Testis (tissue), 2 donors: ENCODE measurements at regions not wholly inside any gene's neighbourhood (a gene's known extent, or its start where the extent isn't known, plus 50 kb on each side); places are given as distances from the start of the nearest gene placed in this dataset.

Experiments
- DNase-seq: peaks from one replicate; pipeline ENCODE4 v3.0.0-alpha.2; 2019
- H3K27ac ChIP-seq, 2 donors: fragments of 200-600 bp; sonication (generic); one replicate each; pipeline ENCODE4 v1.5.1; 2019
- H3K27me3 ChIP-seq: fragments of 200-600 bp; sonication (generic); one replicate; pipeline ENCODE4 v1.5.1; 2019
- H3K36me3 ChIP-seq: fragments of 200-600 bp; sonication (generic); one replicate; pipeline ENCODE4 v1.5.1; 2017; ENCODE audit warnings: low read depth; ENCODE audit errors: missing control alignments
- H3K4me1 ChIP-seq: fragments of 200-600 bp; sonication (generic); one replicate; pipeline ENCODE4 v1.5.1; 2019
- H3K4me3 ChIP-seq, 2 donors: fragments of 200-600 bp; sonication (generic); one replicate each; pipeline ENCODE4 v1.5.1; 2017 to 2019
- H3K9me3 ChIP-seq: fragments of 200-600 bp; sonication (generic); one replicate; pipeline ENCODE4 v1.5.1; 2017
- POLR2A ChIP-seq: fragments of 450-650 bp; IDR thresholded peaks from one replicate; pipeline ENCODE4 v1.6.1; 2017; ENCODE audit warnings: antibody characterized with exemption, mild to moderate bottlenecking, moderate library complexity
- WGBS, 2 donors: methylation state at CpG; one replicate each; pipeline ENCODE4 v1.1.5; 2018; 5-methylcytosine and 5-hydroxymethylcytosine counted together
- intact Hi-C: fragments of 100-400 bp; cut with DNase I; formaldehyde crosslinking; loops from one replicate; pipeline ENCODE4 v1.15.1; 2023; ENCODE audit warnings: low total_unique reads
- TF ChIP-seq, protein P1 (sequence below), 3 experiments: fragments of 450-650 bp in 2 of 3; fragments of 200-600 bp in 1 of 3; sonication (generic) in 1 of 3; IDR thresholded peaks; one replicate each; pipeline ENCODE4 v1.5.1; 2016 to 2019; ENCODE audit warnings: antibody characterized with exemption in 3 of 3, mild to moderate bottlenecking in 2 of 3, moderate library complexity in 1 of 3

DNA sequence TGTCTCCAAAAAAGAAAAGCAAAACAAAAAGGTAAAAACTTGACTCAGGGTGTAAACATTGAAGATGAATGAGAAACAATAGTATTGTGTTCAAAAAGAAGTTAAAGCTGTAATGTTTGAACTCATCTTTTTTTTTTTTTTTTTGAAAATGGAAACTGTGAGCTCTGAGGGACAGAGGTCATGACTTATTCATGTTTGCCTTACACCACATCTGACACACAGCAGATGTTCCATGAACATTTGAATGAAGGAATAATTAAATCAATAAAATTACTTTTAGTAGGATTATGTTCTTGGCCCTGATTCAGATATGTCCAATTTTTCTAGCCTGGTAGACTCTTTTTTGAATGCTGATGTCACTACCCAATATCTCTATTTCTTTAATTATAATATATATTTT, 95.7 kb upstream of the MED13 start:
- H3K27ac ChIP-seq = no peak overlapping the region
- no peaks in the 10 kb centered on the region for H3K4me1 ChIP-seq
- no peak overlapping the region for H3K4me3 ChIP-seq
- H3K36me3 ChIP-seq = no peaks in the 10 kb centered on the region
- DNase-seq = no peak
- no peaks in the 10 kb centered on the region for H3K9me3 ChIP-seq
- TF ChIP-seq, protein P1, sequence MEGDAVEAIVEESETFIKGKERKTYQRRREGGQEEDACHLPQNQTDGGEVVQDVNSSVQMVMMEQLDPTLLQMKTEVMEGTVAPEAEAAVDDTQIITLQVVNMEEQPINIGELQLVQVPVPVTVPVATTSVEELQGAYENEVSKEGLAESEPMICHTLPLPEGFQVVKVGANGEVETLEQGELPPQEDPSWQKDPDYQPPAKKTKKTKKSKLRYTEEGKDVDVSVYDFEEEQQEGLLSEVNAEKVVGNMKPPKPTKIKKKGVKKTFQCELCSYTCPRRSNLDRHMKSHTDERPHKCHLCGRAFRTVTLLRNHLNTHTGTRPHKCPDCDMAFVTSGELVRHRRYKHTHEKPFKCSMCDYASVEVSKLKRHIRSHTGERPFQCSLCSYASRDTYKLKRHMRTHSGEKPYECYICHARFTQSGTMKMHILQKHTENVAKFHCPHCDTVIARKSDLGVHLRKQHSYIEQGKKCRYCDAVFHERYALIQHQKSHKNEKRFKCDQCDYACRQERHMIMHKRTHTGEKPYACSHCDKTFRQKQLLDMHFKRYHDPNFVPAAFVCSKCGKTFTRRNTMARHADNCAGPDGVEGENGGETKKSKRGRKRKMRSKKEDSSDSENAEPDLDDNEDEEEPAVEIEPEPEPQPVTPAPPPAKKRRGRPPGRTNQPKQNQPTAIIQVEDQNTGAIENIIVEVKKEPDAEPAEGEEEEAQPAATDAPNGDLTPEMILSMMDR (IDR thresholded peaks at IDR 0.05) = no peak
- TF ChIP-seq POLR2A = no peak
- intact Hi-C loops = no loop called here
- H3K27me3 ChIP-seq = no peaks in the 10 kb centered on the region

DNA sequence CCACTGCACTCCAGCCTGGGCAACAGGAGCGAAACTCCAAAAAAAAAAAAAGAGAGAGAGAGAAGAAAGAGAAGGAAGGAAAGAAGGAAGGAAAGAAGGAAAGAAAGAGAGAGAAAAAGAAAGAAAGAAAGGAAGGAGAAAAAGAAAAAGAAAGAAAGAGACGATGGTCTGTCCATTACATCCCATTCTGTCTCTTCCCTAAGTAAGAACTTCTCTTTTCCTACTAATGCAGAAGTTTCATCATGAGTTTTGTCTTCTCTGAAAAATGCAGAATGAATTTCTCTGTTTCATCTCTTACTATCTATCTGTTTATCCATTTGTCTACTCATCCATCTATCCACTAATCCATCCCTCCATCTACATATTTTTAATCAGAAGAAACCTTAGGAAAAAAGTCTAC, 94.9 kb upstream of the MED13 start:
- DNase-seq = no peak
- H3K9me3 ChIP-seq = no peaks in the 10 kb centered on the region
- H3K4me1 ChIP-seq = no peaks in the 10 kb centered on the region
- no peak overlapping the region for H3K4me3 ChIP-seq
- no peaks in the 10 kb centered on the region for H3K36me3 ChIP-seq
- no peak for TF ChIP-seq POLR2A
- TF ChIP-seq, protein P1 (IDR thresholded peaks at IDR 0.05) = no peak
- WGBS, 2 donors = 88 to 91% methylated on average over 2 of the region's 2 CpGs
- intact Hi-C loops = no loop called here
- H3K27me3 ChIP-seq = no peaks in the 10 kb centered on the region
- no peak overlapping the region for H3K27ac ChIP-seq

DNA sequence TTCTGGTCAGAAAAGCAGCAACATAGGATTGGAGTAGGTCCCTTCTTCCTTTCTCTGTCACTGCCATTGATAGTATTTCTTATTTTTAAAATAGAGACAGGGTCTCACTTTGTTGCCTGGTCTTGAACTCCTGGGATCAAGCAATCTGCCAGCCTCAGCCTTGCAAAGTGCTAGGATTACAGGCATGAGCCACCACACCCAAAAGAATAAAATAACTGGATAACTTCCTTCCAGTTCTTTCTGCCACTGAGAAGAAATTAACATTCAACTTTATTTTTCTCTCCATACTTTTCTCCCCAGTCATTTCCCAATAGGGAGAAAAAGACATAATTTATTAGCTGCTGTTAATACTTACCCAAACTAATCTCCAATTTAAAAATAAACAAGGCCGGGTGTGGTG, 91.9 kb upstream of the MED13 start:
- Histone ChIP-seq H3K27ac (no peak overlapping the region), H3K27me3 (no peaks in the 10 kb centered on the region), H3K4me1 (no peaks in the 10 kb centered on the region), H3K4me3 (no peak overlapping the region), H3K9me3 (no peaks in the 10 kb centered on the region), H3K36me3 (no peaks in the 10 kb centered on the region)
- WGBS, 2 donors = 77 to 81% methylated on average over 1 of the region's 1 CpG
- intact Hi-C loops = no loop called here
- TF ChIP-seq, protein P1 (IDR thresholded peaks at IDR 0.05) = no peak
- TF ChIP-seq POLR2A = no peak
- no peak for DNase-seq

DNA sequence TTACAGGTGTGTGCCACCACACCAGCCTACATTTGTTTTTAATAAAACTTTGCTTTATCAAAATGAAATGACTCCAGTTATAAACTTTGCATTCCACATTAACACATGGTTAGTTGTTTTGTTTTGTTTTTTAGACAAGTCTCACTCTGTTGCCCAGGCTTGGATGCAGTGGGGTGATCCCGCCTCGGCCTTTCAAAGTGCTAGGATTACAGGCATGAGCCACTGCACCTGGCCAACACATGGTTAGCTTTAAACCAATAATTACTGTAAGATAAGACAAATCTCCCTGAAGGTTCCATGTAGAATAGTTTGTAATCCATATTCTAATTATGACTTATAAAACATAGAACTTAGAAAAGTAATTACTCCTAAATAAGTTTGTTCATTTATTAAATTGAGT, 89.8 kb upstream of the MED13 start:
- intact Hi-C loops = no loop called here
- Histone ChIP-seq H3K4me3 (no peak overlapping the region), H3K9me3 (no peaks in the 10 kb centered on the region), H3K27me3 (no peaks in the 10 kb centered on the region), H3K27ac (no peak overlapping the region), H3K36me3 (no peaks in the 10 kb centered on the region), H3K4me1 (no peaks in the 10 kb centered on the region)
- no peak for DNase-seq
- WGBS, 2 donors = 79 to 81% methylated on average over 2 of the region's 2 CpGs
- no peak for TF ChIP-seq POLR2A
- TF ChIP-seq, protein P1 (IDR thresholded peaks at IDR 0.05) = no peak

DNA sequence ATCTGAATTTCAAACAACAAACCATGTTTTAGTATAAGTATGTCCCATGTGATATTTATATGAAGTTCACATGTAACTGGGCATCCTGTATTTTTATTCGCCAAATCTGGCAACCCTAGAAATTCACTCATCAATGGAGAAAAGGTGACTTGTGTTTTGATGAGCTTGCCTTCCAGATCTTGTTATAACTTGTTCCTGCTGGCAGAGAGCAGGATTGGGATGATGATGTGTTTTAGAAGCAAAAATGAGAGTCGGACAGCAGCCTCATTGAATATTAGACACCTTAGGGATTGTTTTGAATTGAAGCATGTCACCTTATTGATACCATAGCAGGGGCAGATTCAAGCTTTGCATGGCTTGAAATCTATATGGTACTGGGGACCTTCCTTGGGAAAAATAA, 85.4 kb upstream of the MED13 start:
- WGBS, 2 donors = 80 to 93% methylated on average over 2 of the region's 2 CpGs
- TF ChIP-seq, protein P1 (IDR thresholded peaks at IDR 0.05) = no peak
- TF ChIP-seq POLR2A = no peak
- intact Hi-C loops = no loop called here
- Histone ChIP-seq H3K36me3 (no peaks in the 10 kb centered on the region), H3K4me3 (no peak overlapping the region), H3K9me3 (no peaks in the 10 kb centered on the region), H3K27ac (no peak overlapping the region), H3K4me1 (no peaks in the 10 kb centered on the region), H3K27me3 (no peaks in the 10 kb centered on the region)
- no peak for DNase-seq
